ENCODE measurements at regions not wholly inside any gene's neighbourhood (a gene's known extent, or its start where the extent isn't known, plus 50 kb on each side); places are given as distances from the start of the nearest gene placed in this dataset.

DNA sequence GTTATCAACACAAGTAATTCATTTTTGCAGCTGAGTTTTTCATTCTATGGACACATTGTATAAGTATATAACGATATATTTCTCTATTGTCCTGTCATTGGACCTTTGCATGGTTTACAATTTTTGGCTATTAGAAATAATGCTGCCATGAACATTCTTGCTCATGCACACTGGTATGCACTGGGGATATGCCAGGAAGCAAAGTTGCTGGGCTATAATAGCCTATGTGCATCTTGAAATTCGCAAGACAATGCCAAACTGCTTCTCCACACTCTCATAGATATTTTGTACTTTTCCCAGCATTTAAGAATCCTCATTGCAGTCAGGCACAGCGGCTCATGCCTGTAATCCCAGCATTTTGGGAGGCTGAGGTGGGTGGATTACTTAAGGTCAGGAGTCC lies 852.6 kb upstream of the ID2 start:
- TF ChIP-seq MYC (IDR thresholded peaks at IDR 0.05; ENCODE audit: low read depth, low read length) (no peak), POLR2A (IDR thresholded peaks at IDR 0.05; ENCODE audit: extremely low read depth, insufficient read length) (no peak), MAX (IDR thresholded peaks at IDR 0.05; ENCODE audit: low read depth, low read length) (no peak)
- TF ChIP-seq, protein P1, sequence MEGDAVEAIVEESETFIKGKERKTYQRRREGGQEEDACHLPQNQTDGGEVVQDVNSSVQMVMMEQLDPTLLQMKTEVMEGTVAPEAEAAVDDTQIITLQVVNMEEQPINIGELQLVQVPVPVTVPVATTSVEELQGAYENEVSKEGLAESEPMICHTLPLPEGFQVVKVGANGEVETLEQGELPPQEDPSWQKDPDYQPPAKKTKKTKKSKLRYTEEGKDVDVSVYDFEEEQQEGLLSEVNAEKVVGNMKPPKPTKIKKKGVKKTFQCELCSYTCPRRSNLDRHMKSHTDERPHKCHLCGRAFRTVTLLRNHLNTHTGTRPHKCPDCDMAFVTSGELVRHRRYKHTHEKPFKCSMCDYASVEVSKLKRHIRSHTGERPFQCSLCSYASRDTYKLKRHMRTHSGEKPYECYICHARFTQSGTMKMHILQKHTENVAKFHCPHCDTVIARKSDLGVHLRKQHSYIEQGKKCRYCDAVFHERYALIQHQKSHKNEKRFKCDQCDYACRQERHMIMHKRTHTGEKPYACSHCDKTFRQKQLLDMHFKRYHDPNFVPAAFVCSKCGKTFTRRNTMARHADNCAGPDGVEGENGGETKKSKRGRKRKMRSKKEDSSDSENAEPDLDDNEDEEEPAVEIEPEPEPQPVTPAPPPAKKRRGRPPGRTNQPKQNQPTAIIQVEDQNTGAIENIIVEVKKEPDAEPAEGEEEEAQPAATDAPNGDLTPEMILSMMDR (IDR thresholded peaks at IDR 0.05; ENCODE audit: low read depth, low read length) = no peak
- no peak overlapping the region for H3K4me3 ChIP-seq (ENCODE audit: low read depth, low read length)
- DNase-seq (ENCODE audit: low read depth) = no peak

- DNase-seq (ENCODE audit: low read depth) = no peak
- no peak overlapping the region for H3K4me3 ChIP-seq (ENCODE audit: low read depth, low read length)
- TF ChIP-seq, protein P1 (IDR thresholded peaks at IDR 0.05; ENCODE audit: low read depth, low read length) = no peak
- no peak for TF ChIP-seq MYC (IDR thresholded peaks at IDR 0.05; ENCODE audit: low read depth, low read length)
- TF ChIP-seq MAX (IDR thresholded peaks at IDR 0.05; ENCODE audit: low read depth, low read length) = no peak
- no peak for TF ChIP-seq POLR2A (IDR thresholded peaks at IDR 0.05; ENCODE audit: extremely low read depth, insufficient read length)
Observed at GRCh38 chr2:7830616-7831015, 851.2 kb upstream of the ID2 start.

- no peak overlapping the region for H3K4me3 ChIP-seq (ENCODE audit: low read depth, low read length)
- TF ChIP-seq MAX (IDR thresholded peaks at IDR 0.05; ENCODE audit: low read depth, low read length) = no peak
- no peak for DNase-seq (ENCODE audit: low read depth)
Observed at GRCh38 chr2:7835151-7835550, 846.7 kb upstream of the ID2 start.

DNA sequence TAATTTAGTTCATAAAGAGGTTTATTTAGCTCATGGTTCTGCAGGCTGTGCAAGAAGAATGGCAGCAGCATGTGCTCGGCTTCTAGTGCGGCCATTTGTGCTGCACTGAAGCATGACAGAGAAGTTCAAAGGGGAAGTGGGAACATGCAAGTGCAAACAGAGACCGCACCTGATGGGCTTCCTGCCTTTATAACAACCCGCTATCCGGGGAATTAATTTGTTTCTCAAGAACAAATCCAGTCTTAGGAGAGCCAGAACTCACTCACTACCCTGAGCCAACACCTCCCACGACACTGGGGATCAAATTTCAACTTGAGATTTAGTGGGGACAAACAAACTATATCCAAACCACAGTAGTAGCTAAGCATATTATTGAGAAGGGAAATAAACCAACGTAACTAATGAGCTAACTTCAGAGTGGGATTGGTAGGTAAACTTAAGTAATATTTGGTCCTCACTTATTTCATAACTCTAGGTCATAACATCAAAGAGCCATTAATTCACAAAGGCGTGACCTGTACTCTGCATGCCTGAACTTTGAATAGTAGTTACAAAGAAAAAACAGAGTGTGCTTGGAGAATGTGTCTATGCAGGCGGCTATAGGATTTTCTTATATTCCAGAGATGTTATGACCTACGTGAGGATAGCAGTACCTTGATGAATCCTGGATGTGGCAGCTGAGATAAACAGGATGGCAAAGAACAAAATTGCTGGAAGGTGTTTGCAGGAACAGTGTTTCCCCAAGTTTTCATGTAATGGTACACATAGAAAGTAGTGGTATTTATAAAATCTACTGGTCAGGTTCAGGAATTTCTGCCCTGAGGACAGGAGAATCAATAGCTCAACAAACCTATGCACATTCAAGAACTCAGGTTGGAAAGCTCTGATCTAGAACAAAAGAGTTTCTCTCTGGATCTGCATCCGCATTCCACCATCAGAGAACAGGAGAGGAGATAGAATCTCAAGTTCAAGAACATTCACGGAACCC lies 845.9 kb upstream of the ID2 start:
- H3K4me3 ChIP-seq (ENCODE audit: low read depth, low read length) = no peak overlapping the region
- TF ChIP-seq, protein P1 (IDR thresholded peaks at IDR 0.05; ENCODE audit: low read depth, low read length) = no peak
- peak; percentile 37; the same call in 1 of the 2 replicates for TF ChIP-seq MYC (IDR thresholded peaks at IDR 0.05; ENCODE audit: low read depth, low read length)
- TF ChIP-seq POLR2A (IDR thresholded peaks at IDR 0.05; ENCODE audit: extremely low read depth, insufficient read length) = no peak
- TF ChIP-seq MAX (IDR thresholded peaks at IDR 0.05; ENCODE audit: low read depth, low read length) = peak; percentile 49; the same call in 1 of the 2 replicates
- DNase-seq (ENCODE audit: low read depth) = peak; percentile 45

GRCh38 chr2:7837237-7837760 lies 844.6 kb upstream of the ID2 start:
- no peak for TF ChIP-seq MAX (IDR thresholded peaks at IDR 0.05; ENCODE audit: low read depth, low read length)
- TF ChIP-seq, protein P1 (IDR thresholded peaks at IDR 0.05; ENCODE audit: low read depth, low read length) = no peak
- TF ChIP-seq POLR2A (IDR thresholded peaks at IDR 0.05; ENCODE audit: extremely low read depth, insufficient read length) = no peak
- TF ChIP-seq MYC (IDR thresholded peaks at IDR 0.05; ENCODE audit: low read depth, low read length) = no peak
- no peak overlapping the region for H3K4me3 ChIP-seq (ENCODE audit: low read depth, low read length)
- DNase-seq (ENCODE audit: low read depth) = peak; percentile 19

DNA sequence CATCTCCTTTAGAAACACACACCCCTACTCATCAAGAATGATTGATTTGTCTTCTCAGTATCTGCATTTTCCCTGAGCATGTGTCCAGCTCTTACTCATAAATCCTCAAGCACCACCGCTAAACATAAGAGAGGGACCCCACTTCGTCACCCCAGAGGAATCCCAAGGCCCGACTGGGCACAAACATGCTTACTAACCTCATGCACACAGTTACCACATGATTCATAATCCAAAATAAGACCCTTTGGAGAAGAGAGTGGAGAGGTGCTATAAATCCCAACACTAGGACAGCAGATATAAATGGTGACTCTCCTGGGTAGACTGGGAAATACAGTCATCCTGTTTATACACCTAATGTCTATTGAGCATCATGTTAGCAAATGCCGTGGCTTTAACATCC lies 843.2 kb upstream of the ID2 start:
- H3K4me3 ChIP-seq (ENCODE audit: low read depth, low read length) = no peak overlapping the region
- DNase-seq (ENCODE audit: low read depth) = no peak
- TF ChIP-seq MAX (IDR thresholded peaks at IDR 0.05; ENCODE audit: low read depth, low read length) = no peak
- no peak for TF ChIP-seq MYC (IDR thresholded peaks at IDR 0.05; ENCODE audit: low read depth, low read length)
- TF ChIP-seq, protein P1 (IDR thresholded peaks at IDR 0.05; ENCODE audit: low read depth, low read length) = no peak
- no peak for TF ChIP-seq POLR2A (IDR thresholded peaks at IDR 0.05; ENCODE audit: extremely low read depth, insufficient read length)

Data from NB4 (cell line).